Fibroblast of villous mesenchyme (primary cell): ENCODE measurements at regions not wholly inside any gene's neighbourhood (a gene's known extent, or its start where the extent isn't known, plus 50 kb on each side); places are given as distances from the start of the nearest gene placed in this dataset.

Experiments
- DNase-seq: peaks from one replicate; pipeline ENCODE4 v3.0.0-alpha.2; 2010; ENCODE audit warnings: low read depth
- H3K4me3 ChIP-seq: 2 replicates; pipeline ENCODE4 v1.5.1; 2011; ENCODE audit warnings: low read depth, mild to moderate bottlenecking, low read length
- TF ChIP-seq, protein P1 (sequence below): IDR thresholded peaks from 2 replicates; pipeline ENCODE4 v1.5.1; 2012; ENCODE audit warnings: low read depth, mild to moderate bottlenecking, low read length; ENCODE audit not compliant: insufficient read depth

DNA sequence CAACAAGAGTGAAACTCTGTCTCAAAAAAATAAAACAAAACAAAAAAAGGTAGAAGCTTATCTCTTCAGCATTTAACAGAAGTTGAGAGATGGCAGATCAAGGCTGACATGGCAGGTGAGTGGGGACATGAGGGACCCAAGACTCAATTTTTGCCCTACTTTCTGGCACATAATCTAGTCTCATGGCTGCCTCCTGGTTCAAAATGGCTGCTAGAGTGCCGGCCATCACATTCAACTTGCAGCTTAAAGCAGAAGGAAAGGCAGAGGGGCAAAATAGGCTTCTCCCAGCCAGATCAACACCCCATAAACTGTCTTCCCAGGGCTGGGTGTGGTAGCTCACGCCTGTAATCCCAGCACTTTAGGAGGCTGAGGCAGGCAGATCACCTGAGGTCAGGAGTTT is 784.9 kb downstream of the MED13L start:
- DNase-seq = no peak
- TF ChIP-seq, protein P1, sequence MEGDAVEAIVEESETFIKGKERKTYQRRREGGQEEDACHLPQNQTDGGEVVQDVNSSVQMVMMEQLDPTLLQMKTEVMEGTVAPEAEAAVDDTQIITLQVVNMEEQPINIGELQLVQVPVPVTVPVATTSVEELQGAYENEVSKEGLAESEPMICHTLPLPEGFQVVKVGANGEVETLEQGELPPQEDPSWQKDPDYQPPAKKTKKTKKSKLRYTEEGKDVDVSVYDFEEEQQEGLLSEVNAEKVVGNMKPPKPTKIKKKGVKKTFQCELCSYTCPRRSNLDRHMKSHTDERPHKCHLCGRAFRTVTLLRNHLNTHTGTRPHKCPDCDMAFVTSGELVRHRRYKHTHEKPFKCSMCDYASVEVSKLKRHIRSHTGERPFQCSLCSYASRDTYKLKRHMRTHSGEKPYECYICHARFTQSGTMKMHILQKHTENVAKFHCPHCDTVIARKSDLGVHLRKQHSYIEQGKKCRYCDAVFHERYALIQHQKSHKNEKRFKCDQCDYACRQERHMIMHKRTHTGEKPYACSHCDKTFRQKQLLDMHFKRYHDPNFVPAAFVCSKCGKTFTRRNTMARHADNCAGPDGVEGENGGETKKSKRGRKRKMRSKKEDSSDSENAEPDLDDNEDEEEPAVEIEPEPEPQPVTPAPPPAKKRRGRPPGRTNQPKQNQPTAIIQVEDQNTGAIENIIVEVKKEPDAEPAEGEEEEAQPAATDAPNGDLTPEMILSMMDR = no peak
- no peak overlapping the region for H3K4me3 ChIP-seq

DNA sequence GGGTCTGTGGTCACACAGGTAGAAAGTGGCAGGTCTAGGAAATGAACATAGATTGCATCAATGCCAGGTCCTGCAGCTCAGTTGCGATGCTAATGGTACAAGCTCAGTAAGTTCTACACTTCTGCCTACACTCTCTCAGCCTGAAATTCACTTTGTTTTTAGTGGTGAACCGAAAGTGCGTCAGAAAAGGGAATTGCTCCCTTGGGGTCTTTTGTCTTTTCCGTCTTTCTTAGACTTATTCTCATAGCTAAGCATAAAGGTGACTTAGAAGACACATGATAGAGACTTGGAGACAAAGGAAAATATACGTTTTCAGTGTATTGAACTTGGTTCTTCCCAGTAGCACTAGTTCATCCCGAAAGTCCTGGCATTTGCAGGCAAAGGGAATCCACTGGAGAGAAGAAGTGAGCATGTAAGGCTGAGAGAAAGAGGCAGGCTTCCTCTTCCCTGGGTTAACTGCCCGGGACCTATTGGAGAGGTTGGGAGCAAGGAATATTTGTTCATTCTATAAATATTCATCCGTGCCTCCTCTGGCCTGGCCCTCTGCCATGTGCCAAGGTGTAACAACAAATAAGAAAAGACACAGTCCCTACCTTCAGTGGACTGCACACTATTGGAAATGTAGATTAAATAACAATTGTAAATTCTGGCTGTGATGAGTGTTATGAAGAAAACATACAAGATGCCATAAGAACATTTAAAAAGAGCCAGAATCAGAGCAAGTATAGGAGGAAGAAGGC is 785.8 kb downstream of the MED13L start:
- H3K4me3 ChIP-seq = no peak overlapping the region
- TF ChIP-seq, protein P1 = no peak
- no peak for DNase-seq

DNA sequence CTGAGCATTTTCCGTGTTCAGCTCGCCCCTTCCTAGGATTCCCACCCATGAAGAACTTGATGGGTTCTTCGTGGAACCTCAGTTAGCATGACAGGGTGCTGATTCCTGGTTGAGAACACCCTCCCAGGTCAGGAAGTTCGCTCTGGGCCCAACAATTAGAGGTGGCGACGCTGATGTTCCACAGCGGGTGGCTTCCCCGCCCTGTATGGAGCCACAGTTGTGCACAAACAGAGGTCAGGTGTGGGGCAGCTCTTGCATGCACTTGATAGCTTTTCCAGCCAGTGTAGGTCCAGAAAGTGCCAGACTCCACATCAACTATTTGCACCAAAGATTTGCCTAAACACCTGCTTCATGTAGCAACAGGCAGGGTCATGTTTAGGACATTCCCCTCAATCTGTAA is 788.2 kb downstream of the MED13L start:
- H3K4me3 ChIP-seq = no peak overlapping the region
- no peak for DNase-seq
- TF ChIP-seq, protein P1 = no peak

DNA sequence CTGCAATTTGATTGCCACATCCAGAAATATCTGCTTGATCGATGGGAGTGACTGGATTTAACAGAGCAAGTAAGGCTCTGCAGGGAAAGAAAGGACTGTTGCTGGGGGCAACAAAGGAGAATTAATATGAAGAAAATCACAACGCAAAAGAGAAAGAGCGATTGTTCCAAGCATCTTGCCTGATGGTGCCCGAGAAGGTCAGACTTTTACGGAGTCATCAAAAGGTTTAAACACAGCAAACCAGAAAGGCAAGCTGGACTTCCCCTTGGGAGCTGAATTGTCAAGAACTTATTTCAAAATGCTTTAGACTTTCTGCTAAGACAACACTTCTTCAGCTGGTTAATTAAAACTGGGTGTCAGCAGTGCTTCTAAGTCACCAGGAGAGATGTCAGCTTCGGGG is 791.5 kb downstream of the MED13L start:
- no peak overlapping the region for H3K4me3 ChIP-seq
- peak; percentile 5 for DNase-seq
- TF ChIP-seq, protein P1 = no peak

DNA sequence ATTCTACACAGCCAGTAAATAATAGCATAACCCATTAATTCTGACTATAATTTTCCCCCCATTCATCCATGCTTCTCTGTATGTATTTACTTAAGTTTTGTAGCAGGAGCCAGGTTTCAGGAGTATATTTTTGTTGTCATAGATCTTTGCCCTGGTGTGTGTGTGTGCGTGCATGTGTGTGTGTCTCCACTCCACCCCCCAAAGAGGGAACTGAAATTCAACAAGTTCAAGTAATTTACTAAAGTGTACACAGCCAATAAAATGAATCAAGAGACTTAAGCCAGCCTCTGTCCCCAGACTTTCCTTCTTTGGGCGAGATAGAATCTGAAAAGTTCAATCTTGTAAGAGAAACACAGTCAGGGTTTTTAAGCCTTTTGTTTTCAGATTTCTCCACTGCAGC is 792.0 kb downstream of the MED13L start:
- DNase-seq = no peak
- TF ChIP-seq, protein P1 = no peak
- no peak overlapping the region for H3K4me3 ChIP-seq

DNA sequence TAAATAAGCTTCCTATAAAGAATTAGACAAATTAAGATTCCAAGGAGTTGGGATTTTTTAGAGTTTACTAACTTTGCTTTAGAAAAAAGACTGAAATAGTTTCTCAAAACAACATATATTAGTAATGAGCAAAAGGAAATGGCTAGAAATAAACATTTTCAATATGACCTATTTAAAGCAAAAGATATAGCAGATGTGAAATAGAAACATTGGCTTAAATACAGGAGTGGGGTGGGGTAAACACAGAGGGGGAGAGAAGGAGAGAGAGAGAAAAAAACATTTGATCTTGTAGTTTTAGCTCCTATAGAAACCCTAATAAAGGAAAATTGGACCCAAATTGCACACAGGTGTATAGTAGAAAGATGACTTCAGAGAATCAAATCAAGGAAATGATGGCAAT is 794.5 kb downstream of the MED13L start:
- TF ChIP-seq, protein P1 = no peak
- DNase-seq = no peak
- H3K4me3 ChIP-seq = no peak overlapping the region

DNA sequence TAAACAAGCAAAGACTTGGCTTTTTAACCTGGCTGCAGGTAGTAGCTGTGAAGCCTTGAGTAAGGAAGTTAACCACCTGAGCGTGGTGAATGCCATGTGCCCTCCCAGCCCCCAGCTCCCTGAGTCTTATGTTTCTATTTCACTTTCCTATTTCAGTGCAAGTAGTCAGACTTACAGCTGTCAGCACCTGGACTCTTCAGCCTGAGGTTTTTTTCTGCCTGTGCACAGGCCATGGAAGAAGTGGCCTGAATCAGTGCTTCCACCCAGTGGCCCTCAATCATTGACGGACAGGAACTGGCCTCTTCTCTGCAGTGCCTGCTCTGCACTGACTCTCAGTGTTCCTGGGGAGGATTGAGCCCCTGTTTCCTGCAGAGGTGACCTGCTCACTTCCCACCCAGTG is 796.4 kb downstream of the MED13L start:
- TF ChIP-seq, protein P1 = peak; percentile 12
- no peak for DNase-seq
- no peak overlapping the region for H3K4me3 ChIP-seq
